Spleen (tissue), 7 donors: ENCODE measurements at regions not wholly inside any gene's neighbourhood (a gene's known extent, or its start where the extent isn't known, plus 50 kb on each side); places are given as distances from the start of the nearest gene placed in this dataset.

ENCODE experiments used
- POLR2A ChIP-seq, 3 donors: fragments of 450-650 bp; IDR thresholded peaks; one replicate each; pipeline ENCODE4 v1.5.1; 2017; ENCODE audit warnings: antibody characterized with exemption in 3 of 3, mild to moderate bottlenecking in 1 of 3
- POLR2AphosphoS5 ChIP-seq, 3 donors: sonication (generic); formaldehyde crosslinking; IDR thresholded peaks; one replicate each; pipeline ENCODE4 v1.5.1; 2017; ENCODE audit warnings: antibody characterized with exemption in 3 of 3
- TF ChIP-seq, protein P1 (sequence below), 11 experiments: fragments of 200-600 bp in 7 of 11; fragments of 450-650 bp in 4 of 11; sonication (generic) in 4 of 11; IDR thresholded peaks in 8 of 11; conservative IDR thresholded peaks in 3 of 11; 1 replicate in 7 of 11; 2 replicates in 4 of 11; pipeline versions ENCODE4 v1.4.0 to v1.8.0; 2016 to 2021; ENCODE audit warnings: antibody characterized with exemption in 11 of 11, inconsistent platforms in 4 of 11, mild to moderate bottlenecking in 1 of 11
- donor health status: DM: no; HTN: no; CAD: no; lungs with moderate emphysema.
- donor health status: DM: no; HTN: no; CAD: no.
- donor health status: DM: no; HTN: no; CAD: no.

GRCh38 chr20:60078351-60079250, 120.4 kb downstream of the CDH26 start:
- TF ChIP-seq POLR2A (IDR thresholded peaks at IDR 0.05) (no peak), POLR2AphosphoS5 (IDR thresholded peaks at IDR 0.05) (no peak)
- TF ChIP-seq, protein P1, sequence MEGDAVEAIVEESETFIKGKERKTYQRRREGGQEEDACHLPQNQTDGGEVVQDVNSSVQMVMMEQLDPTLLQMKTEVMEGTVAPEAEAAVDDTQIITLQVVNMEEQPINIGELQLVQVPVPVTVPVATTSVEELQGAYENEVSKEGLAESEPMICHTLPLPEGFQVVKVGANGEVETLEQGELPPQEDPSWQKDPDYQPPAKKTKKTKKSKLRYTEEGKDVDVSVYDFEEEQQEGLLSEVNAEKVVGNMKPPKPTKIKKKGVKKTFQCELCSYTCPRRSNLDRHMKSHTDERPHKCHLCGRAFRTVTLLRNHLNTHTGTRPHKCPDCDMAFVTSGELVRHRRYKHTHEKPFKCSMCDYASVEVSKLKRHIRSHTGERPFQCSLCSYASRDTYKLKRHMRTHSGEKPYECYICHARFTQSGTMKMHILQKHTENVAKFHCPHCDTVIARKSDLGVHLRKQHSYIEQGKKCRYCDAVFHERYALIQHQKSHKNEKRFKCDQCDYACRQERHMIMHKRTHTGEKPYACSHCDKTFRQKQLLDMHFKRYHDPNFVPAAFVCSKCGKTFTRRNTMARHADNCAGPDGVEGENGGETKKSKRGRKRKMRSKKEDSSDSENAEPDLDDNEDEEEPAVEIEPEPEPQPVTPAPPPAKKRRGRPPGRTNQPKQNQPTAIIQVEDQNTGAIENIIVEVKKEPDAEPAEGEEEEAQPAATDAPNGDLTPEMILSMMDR (IDR thresholded peaks at IDR 0.05 in 8 of 11, conservative IDR thresholded peaks at IDR 0.05 in 3 of 11) = no peak
